Kidney epithelial cell (primary cell): ENCODE measurements at regions not wholly inside any gene's neighbourhood (a gene's known extent, or its start where the extent isn't known, plus 50 kb on each side); places are given as distances from the start of the nearest gene placed in this dataset.

Source experiments
- DNase-seq: peaks from one replicate; pipeline ENCODE4 v3.0.0-alpha.2; 2010; ENCODE audit warnings: low read depth
- H3K27me3 ChIP-seq: 2 replicates; pipeline ENCODE4 v1.6.0; 2011; ENCODE audit warnings: low read length; ENCODE audit not compliant: control insufficient read depth, insufficient read depth
- H3K36me3 ChIP-seq: 2 replicates; pipeline ENCODE4 v1.5.1; 2011; ENCODE audit warnings: low read length; ENCODE audit not compliant: control insufficient read depth, insufficient read depth
- H3K4me3 ChIP-seq: 2 replicates; pipeline ENCODE4 v1.5.1; 2011; ENCODE audit warnings: low read depth, mild to moderate bottlenecking, control low read depth, low read length
- CTCF ChIP-seq: IDR thresholded peaks from 2 replicates; pipeline ENCODE4 v1.5.1; 2011; ENCODE audit warnings: mild to moderate bottlenecking, moderate library complexity, low read length, control low read depth, inconsistent platforms; ENCODE audit not compliant: insufficient read depth, poor library complexity, severe bottlenecking

DNA sequence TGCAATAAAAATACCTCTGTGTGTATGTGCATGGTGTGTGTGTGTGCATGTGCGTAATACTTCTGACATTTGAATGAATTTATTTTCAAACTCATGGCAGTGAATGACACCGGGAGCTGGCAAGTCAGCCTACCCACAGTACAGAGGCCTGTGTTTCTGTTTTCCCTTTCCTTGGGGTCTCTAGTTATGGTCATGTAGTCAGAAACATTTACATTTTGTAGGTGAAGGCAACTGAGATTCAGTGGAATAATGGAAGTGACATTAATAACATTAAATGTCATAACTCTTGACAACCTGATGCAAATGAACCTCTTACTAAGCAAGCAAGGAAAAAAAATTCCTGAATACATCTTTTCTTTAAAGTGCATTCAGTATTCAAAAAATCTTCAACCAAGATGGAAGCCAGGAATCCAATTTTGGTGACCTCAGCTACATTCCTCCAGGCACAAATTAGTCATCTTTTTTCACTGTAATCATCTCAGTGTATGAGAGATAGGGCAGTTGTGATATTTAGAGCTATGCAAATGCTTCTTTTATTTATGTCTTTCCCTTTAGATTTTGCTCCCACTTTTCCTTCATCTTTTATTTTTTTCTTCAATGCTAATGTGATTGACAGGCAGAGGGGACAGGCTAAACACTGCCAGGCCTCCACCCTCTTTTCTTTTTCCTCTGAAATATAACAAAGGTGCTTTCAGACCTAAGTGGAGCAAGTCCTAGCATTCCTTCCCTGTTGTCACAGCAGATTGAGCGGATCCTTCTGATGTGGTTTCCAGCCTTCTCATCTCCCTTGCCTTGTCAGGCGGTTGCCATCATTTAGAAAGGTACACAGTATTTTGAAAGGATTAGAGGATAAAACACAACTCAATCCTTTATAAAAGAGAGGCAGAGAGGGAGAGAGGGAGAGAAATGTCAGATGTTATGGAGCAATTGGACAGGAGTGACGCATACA, 569.8 kb upstream of the ADAMTS16 start:
- no peak for DNase-seq
- Histone ChIP-seq H3K36me3 (no peaks in the 10 kb centered on the region), H3K27me3 (no peaks in the 10 kb centered on the region), H3K4me3 (no peak overlapping the region)
- TF ChIP-seq CTCF = no peak

GRCh38 chr5:4571248-4571948, 568.7 kb upstream of the ADAMTS16 start:
- no peak for DNase-seq
- TF ChIP-seq CTCF = no peak
- H3K4me3 ChIP-seq = no peak overlapping the region
- H3K27me3 ChIP-seq = no peaks in the 10 kb centered on the region
- H3K36me3 ChIP-seq = no peaks in the 10 kb centered on the region

- Histone ChIP-seq H3K4me3 (no peak overlapping the region), H3K27me3 (no peaks in the 10 kb centered on the region), H3K36me3 (no peaks in the 10 kb centered on the region)
- TF ChIP-seq CTCF = no peak
- DNase-seq = no peak
Measured at GRCh38 chr5:4572311-4573100, 567.6 kb upstream of the ADAMTS16 start.

DNA sequence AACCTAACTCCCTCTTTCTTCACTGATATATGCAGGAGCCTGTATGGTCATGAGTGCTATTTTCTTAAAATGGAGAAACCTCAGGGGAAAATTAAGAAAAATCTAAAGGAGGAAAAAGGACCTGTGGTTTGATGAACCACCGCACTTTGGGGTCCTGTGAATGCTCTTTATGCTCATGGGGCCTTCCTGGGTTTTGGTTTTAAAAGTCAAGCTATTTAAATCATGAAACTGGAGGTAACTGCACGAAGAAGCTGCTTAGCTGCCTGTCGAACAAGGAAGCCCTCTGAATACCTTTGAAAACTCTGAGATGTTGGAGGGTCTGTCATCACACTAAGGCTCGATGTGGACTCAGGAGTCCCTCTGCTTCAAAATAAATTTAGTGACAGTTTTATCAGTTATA, 564.5 kb upstream of the ADAMTS16 start:
- no peaks in the 10 kb centered on the region for H3K36me3 ChIP-seq
- no peaks in the 10 kb centered on the region for H3K27me3 ChIP-seq
- no peak for DNase-seq
- no peak for TF ChIP-seq CTCF
- no peak overlapping the region for H3K4me3 ChIP-seq

GRCh38 chr5:4576161-4576748, 563.9 kb upstream of the ADAMTS16 start:
- Histone ChIP-seq H3K27me3 (no peaks in the 10 kb centered on the region), H3K4me3 (no peak overlapping the region), H3K36me3 (no peaks in the 10 kb centered on the region)
- DNase-seq = no peak
- TF ChIP-seq CTCF = no peak
